HG03469 (cell line): ENCODE measurements at regions not wholly inside any gene's neighbourhood (a gene's known extent, or its start where the extent isn't known, plus 50 kb on each side); places are given as distances from the start of the nearest gene placed in this dataset.

Experiments
- ATAC-seq: cut with Tn5 transposase; IDR thresholded peaks from one replicate; pipeline ENCODE4 v1.9.1; 2021; ENCODE audit warnings: mild to moderate bottlenecking, moderate library complexity, moderate number of reproducible peaks; ENCODE audit not compliant: unreplicated experiment

GRCh38 chr7:85525676-85526075, 338.8 kb upstream of the SEMA3D start:
- no peak for ATAC-seq

- no peak for ATAC-seq
These were observed 335.2 kb upstream of the SEMA3D start for GRCh38 chr7:85522070-85522469.

- ATAC-seq, result no peak
These were observed 334.3 kb upstream of the SEMA3D start for GRCh38 chr7:85521108-85521694.

GRCh38 chr7:85520175-85520574, 333.3 kb upstream of the SEMA3D start:
- no peak for ATAC-seq

- no peak for ATAC-seq
These were observed 329.8 kb upstream of the SEMA3D start for GRCh38 chr7:85516675-85517074.

GRCh38 chr7:85512790-85513189, 325.9 kb upstream of the SEMA3D start:
- no peak for ATAC-seq

GRCh38 chr7:85510287-85510686, 323.4 kb upstream of the SEMA3D start:
- ATAC-seq, result no peak

- ATAC-seq, result no peak
These were observed 322.6 kb upstream of the SEMA3D start for GRCh38 chr7:85509476-85509875.

GRCh38 chr7:85508642-85509410, 322.0 kb upstream of the SEMA3D start:
- ATAC-seq, result no peak

- ATAC-seq, result no peak
These were observed 311.2 kb upstream of the SEMA3D start for GRCh38 chr7:85498031-85498430.

- ATAC-seq, result no peak
These were observed 302.6 kb upstream of the SEMA3D start for GRCh38 chr7:85489498-85489897.

GRCh38 chr7:85488406-85488805, 301.6 kb upstream of the SEMA3D start:
- no peak for ATAC-seq

GRCh38 chr7:85483177-85483576, 296.3 kb upstream of the SEMA3D start:
- no peak for ATAC-seq

GRCh38 chr7:85480666-85481065, 293.8 kb upstream of the SEMA3D start:
- ATAC-seq, result no peak

- ATAC-seq, result no peak
These were observed 293.2 kb upstream of the SEMA3D start for GRCh38 chr7:85479918-85480643.

GRCh38 chr7:85478530-85478929, 291.7 kb upstream of the SEMA3D start:
- ATAC-seq, result no peak

- no peak for ATAC-seq
These were observed 288.6 kb upstream of the SEMA3D start for GRCh38 chr7:85475476-85475875.

- no peak for ATAC-seq
These were observed 288.2 kb upstream of the SEMA3D start for GRCh38 chr7:85475071-85475470.

- ATAC-seq, result peak; percentile 71
These were observed 287.4 kb upstream of the SEMA3D start for GRCh38 chr7:85474234-85474633.

- peak; percentile 39 for ATAC-seq
These were observed 284.9 kb upstream of the SEMA3D start for GRCh38 chr7:85471740-85472139.

- ATAC-seq, result no peak
These were observed 284.5 kb upstream of the SEMA3D start for GRCh38 chr7:85471307-85471706.

GRCh38 chr7:85469446-85470010, 282.7 kb upstream of the SEMA3D start:
- no peak for ATAC-seq
